MCF 10A (cell line): ENCODE measurements at regions not wholly inside any gene's neighbourhood (a gene's known extent, or its start where the extent isn't known, plus 50 kb on each side); places are given as distances from the start of the nearest gene placed in this dataset.
A peak's percentile ranks its signal among the peaks of the same experiment; 100 is the strongest.

Source experiments
- BruUV-seq: library from RNA; stranded (reverse); fragments of 400-500 nt; replicated peaks from 2 replicates; lab custom pipeline; 2021; lab: Mats Ljungman, UMichigan
- CTCF ChIA-PET: fragments of 300-600 bp; sonication (Branson Sonifier 250); formaldehyde crosslinking; extraction: SDS; loops from one replicate; lab custom pipeline; 2021; ENCODE audit warnings: antibody characterized with exemption, inconsistent platforms; lab: Yijun Ruan, JAX
- POLR2A ChIA-PET: fragments of 300-600, 350-650 bp; sonication (Branson Sonifier 250); formaldehyde crosslinking; extraction: SDS; loops from one replicate; lab custom pipeline; 2020; ENCODE audit warnings: antibody characterized with exemption, inconsistent platforms; lab: Yijun Ruan, JAX
- DNase-seq: peaks from one replicate; pipeline ENCODE4 v3.0.0-alpha.2; 2018; ENCODE audit not compliant: unreplicated experiment
- H3K27ac Mint-ChIP-seq: one replicate; pipeline ENCODE4 v1.8.0; 2022; ENCODE audit warnings: mild to moderate bottlenecking, low read depth, mixed read lengths; ENCODE audit not compliant: unreplicated experiment
- H3K27me3 Mint-ChIP-seq: one replicate; pipeline ENCODE4 v1.8.0; 2022; ENCODE audit warnings: mixed read lengths; ENCODE audit not compliant: insufficient read depth, unreplicated experiment
- H3K36me3 Mint-ChIP-seq: one replicate; pipeline ENCODE4 v1.8.0; 2022; ENCODE audit warnings: mild to moderate bottlenecking, moderate library complexity, mixed read lengths; ENCODE audit not compliant: insufficient read depth, unreplicated experiment
- H3K4me1 Mint-ChIP-seq: one replicate; pipeline ENCODE4 v1.8.0; 2022; ENCODE audit warnings: mixed read lengths; ENCODE audit not compliant: insufficient read depth, unreplicated experiment
- H3K4me3 Mint-ChIP-seq: one replicate; pipeline ENCODE4 v1.8.0; 2022; ENCODE audit warnings: mild to moderate bottlenecking, moderate library complexity, mixed read lengths; ENCODE audit not compliant: unreplicated experiment
- H3K9me3 Mint-ChIP-seq: one replicate; pipeline ENCODE4 v1.8.0; 2022; ENCODE audit warnings: mixed read lengths; ENCODE audit not compliant: unreplicated experiment
- intact Hi-C: fragments of 100-400 bp; cut with micrococcal nuclease; formaldehyde crosslinking; loops from 2 replicates; pipeline ENCODE4 v1.14.1; 2022
- TF ChIP-seq, protein P1 (sequence below): fragments of 200-600 bp; IDR thresholded peaks from one replicate; pipeline ENCODE4 v1.8.0; 2022; ENCODE audit warnings: antibody characterized with exemption, mild to moderate bottlenecking; ENCODE audit not compliant: unreplicated experiment

DNA sequence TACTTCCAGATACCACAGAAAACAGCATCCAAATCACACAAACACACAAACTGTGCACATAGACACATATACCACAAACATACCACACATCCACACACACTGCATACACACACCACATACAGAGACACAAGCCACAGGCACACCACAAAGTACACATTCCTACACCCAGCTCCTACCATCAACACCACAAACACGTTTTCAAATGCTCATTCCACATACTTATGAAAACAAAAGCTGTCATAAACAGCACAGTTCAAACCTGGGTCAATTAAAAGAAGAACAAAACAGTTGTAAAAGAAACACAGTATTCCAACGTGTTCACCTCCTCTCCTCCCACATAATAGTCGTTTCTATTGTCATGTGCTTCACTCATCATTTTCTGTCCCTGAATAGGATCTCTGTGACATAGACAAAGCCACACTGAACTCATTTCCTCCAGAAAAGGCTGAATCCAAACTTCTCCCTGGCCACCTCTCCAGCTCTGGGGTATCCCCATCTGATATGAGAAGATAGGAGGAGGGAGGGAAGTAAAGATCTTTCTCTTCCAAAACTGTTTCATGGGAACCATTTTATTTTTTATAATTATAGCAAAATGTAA lies 89.2 kb downstream of the CXCL12 start:
- peaks cover 5% of the 10 kb centered on the region for H3K4me1 Mint-ChIP-seq
- H3K36me3 Mint-ChIP-seq = no peaks in the 10 kb centered on the region
- peaks cover 21% of the 10 kb centered on the region for H3K27me3 Mint-ChIP-seq
- ChIA-PET POLR2A (interaction anchor here (0.8 kb wide), 1 partner anchor 615 kb away, joined by 3 read pairs; no protein-coding TSS in a partner anchor), CTCF (no interaction called here)
- DNase-seq = no peak
- no peak overlapping the region for H3K4me3 Mint-ChIP-seq
- TF ChIP-seq, protein P1, sequence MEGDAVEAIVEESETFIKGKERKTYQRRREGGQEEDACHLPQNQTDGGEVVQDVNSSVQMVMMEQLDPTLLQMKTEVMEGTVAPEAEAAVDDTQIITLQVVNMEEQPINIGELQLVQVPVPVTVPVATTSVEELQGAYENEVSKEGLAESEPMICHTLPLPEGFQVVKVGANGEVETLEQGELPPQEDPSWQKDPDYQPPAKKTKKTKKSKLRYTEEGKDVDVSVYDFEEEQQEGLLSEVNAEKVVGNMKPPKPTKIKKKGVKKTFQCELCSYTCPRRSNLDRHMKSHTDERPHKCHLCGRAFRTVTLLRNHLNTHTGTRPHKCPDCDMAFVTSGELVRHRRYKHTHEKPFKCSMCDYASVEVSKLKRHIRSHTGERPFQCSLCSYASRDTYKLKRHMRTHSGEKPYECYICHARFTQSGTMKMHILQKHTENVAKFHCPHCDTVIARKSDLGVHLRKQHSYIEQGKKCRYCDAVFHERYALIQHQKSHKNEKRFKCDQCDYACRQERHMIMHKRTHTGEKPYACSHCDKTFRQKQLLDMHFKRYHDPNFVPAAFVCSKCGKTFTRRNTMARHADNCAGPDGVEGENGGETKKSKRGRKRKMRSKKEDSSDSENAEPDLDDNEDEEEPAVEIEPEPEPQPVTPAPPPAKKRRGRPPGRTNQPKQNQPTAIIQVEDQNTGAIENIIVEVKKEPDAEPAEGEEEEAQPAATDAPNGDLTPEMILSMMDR = no peak
- intact Hi-C loops = no loop called here
- H3K27ac Mint-ChIP-seq = no peak overlapping the region
- BruUV-seq = no TSS peak
- no peaks in the 10 kb centered on the region for H3K9me3 Mint-ChIP-seq

DNA sequence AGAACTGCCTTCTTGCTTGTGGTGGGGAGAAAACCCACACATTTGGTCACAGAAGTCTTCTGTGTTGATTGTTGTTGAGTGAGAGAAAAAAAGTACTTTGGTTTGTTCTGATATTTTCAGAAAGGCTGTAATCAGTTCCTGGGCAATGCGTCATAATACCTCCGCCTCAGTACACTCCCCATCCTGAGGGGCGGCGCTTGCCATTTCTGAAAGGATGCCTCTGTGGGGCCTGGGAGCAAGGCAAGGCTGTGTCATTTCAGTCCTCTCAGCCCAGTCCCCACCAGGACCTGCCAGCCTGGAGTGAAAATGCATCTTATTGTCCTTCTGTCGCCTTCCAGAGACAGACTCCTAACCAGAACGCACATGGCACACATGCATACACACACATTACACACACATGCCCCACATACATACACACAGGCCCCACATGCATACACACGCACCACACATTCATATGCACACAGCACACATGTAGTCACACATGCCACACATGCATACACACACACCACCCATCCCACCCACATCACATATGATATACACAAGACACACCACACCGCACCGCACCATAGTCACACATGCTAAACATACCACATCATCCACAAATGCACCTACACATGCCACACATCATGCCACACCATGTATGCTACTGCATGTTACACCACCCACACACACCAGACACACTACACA lies 90.0 kb downstream of the CXCL12 start:
- H3K27me3 Mint-ChIP-seq = peaks cover 21% of the 10 kb centered on the region
- H3K27ac Mint-ChIP-seq = no peak overlapping the region
- no peaks in the 10 kb centered on the region for H3K36me3 Mint-ChIP-seq
- no peaks in the 10 kb centered on the region for H3K4me1 Mint-ChIP-seq
- no TSS peak for BruUV-seq
- TF ChIP-seq, protein P1 = no peak
- no peak for DNase-seq
- H3K4me3 Mint-ChIP-seq = no peak overlapping the region
- no peaks in the 10 kb centered on the region for H3K9me3 Mint-ChIP-seq
- POLR2A ChIA-PET = no interaction called here
- intact Hi-C loops = no loop called here
- CTCF ChIA-PET = no interaction called here

DNA sequence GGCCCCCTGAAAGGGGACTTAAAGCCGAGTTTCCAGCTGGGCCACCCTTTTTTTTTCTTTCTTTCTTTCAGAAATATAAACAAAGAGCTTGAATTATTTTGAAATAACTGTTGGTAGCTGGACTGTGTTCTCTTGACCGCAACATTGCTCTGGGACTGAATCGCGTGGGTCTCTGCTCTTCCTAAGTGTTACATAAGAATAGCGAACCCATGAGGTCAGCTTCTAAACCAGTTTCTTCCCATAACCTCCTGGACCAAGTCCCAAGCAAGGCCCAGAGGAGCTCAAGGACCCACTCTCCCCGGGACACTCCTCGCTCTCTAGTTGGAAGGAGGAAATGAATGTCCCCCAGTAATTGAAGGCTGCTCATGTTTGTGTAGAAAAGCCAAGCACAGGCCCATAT lies 91.1 kb downstream of the CXCL12 start:
- ChIA-PET POLR2A (no interaction called here), CTCF (no interaction called here)

DNA sequence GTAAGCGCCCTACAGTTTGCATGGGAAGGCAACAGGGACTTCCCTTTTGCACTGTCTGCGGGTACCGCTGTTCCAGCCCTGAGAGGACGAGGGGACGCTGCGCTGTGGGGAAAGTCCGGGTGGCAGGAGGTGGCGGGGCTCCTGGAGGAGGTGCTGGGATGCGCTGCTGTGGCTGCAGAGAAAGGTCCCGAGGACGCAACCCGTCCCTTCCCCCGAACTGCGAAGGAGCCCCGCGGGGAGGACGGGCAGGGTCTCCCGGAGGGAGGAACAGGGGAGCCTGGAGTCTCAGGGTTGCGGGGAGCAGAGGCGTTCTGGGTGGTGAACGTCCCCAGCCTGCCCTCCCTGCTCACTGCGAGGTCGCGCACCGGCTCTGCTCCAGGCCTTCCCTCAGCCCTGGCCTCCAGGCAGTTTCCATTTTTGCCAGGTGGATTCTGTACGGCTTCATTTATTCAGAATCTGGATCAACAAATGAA lies 91.6 kb downstream of the CXCL12 start:
- Mint-ChIP-seq H3K27ac (no peak overlapping the region), H3K4me3 (no peak overlapping the region)
- intact Hi-C loops = no loop called here

More for the DNA sequence above, 91.1 kb downstream of the CXCL12 start:
- Mint-ChIP-seq H3K9me3 (no peaks in the 10 kb centered on the region), H3K4me3 (no peak overlapping the region), H3K27ac (no peak overlapping the region), H3K36me3 (no peaks in the 10 kb centered on the region), H3K27me3 (peaks cover 21% of the 10 kb centered on the region), H3K4me1 (no peaks in the 10 kb centered on the region)
- TF ChIP-seq, protein P1 = no peak
- intact Hi-C loops = no loop called here
- peak; percentile 16 for DNase-seq
- no TSS peak for BruUV-seq

More for the DNA sequence above, 91.6 kb downstream of the CXCL12 start:
- no peaks in the 10 kb centered on the region for H3K9me3 Mint-ChIP-seq
- ChIA-PET POLR2A (no interaction called here), CTCF (no interaction called here)
- no peak for DNase-seq
- no TSS peak for BruUV-seq
- peaks cover 21% of the 10 kb centered on the region for H3K27me3 Mint-ChIP-seq
- no peaks in the 10 kb centered on the region for H3K36me3 Mint-ChIP-seq
- TF ChIP-seq, protein P1 = no peak
- H3K4me1 Mint-ChIP-seq = no peaks in the 10 kb centered on the region
